Upper lobe of left lung (tissue), 4 donors: ENCODE measurements at regions not wholly inside any gene's neighbourhood (a gene's known extent, or its start where the extent isn't known, plus 50 kb on each side); places are given as distances from the start of the nearest gene placed in this dataset.

Source experiments
- CTCF ChIP-seq, 6 experiments: fragments of 450-650 bp in 4 of 6; fragments of 200-600 bp in 2 of 6; sonication (generic) in 2 of 6; IDR thresholded peaks; one replicate each; pipeline ENCODE4 v1.5.1; 2016 to 2019; ENCODE audit warnings: antibody characterized with exemption in 6 of 6
- EP300 ChIP-seq, 4 donors: sonication (generic); formaldehyde crosslinking; IDR thresholded peaks; one replicate each; pipeline ENCODE4 v1.5.1; 2017; ENCODE audit warnings: antibody characterized with exemption in 4 of 4, control low read depth in 2 of 4
- POLR2A ChIP-seq, 4 donors: fragments of 450-650 bp; IDR thresholded peaks; one replicate each; pipeline ENCODE4 v1.5.1; 2016 to 2017; ENCODE audit warnings: antibody characterized with exemption in 4 of 4, mild to moderate bottlenecking in 2 of 4
- POLR2AphosphoS5 ChIP-seq, 2 donors: sonication (generic); formaldehyde crosslinking; IDR thresholded peaks; one replicate each; pipeline ENCODE4 v1.5.1; 2017; ENCODE audit warnings: antibody characterized with exemption in 2 of 2

- TF ChIP-seq POLR2A (IDR thresholded peaks at IDR 0.05) = no peak
- no peak for TF ChIP-seq CTCF (IDR thresholded peaks at IDR 0.05)
- TF ChIP-seq POLR2AphosphoS5 (IDR thresholded peaks at IDR 0.05) = no peak
- no peak for TF ChIP-seq EP300 (IDR thresholded peaks at IDR 0.05)
These were observed 123.2 kb upstream of the TWIST2 start for GRCh38 chr2:238724728-238725127.
